ENCODE measurements at regions not wholly inside any gene's neighbourhood (a gene's known extent, or its start where the extent isn't known, plus 50 kb on each side); places are given as distances from the start of the nearest gene placed in this dataset.

DNA sequence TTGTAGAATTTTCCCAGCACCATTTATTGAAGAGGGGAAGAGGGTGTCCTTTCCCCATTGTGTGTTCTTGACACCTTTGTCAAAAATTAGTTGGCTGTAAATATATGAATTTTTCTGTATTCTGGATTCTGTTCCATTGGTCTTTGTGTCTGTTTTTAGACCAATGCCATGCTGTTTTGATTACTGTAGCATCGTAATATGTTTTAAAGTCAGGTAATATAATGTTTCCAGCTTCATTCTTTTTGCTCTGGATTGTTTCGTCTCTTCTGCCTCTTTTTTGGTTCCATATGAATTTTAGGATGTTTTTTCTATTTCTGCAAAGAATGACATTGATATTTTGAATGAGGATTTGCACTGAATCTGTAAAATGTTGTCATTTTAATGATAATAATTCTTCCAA, 331.9 kb upstream of the RGS6 start:
- no peak overlapping the region for H3K27ac ChIP-seq
- no peak overlapping the region for H3K4me3 ChIP-seq
- TF ChIP-seq, protein P1, sequence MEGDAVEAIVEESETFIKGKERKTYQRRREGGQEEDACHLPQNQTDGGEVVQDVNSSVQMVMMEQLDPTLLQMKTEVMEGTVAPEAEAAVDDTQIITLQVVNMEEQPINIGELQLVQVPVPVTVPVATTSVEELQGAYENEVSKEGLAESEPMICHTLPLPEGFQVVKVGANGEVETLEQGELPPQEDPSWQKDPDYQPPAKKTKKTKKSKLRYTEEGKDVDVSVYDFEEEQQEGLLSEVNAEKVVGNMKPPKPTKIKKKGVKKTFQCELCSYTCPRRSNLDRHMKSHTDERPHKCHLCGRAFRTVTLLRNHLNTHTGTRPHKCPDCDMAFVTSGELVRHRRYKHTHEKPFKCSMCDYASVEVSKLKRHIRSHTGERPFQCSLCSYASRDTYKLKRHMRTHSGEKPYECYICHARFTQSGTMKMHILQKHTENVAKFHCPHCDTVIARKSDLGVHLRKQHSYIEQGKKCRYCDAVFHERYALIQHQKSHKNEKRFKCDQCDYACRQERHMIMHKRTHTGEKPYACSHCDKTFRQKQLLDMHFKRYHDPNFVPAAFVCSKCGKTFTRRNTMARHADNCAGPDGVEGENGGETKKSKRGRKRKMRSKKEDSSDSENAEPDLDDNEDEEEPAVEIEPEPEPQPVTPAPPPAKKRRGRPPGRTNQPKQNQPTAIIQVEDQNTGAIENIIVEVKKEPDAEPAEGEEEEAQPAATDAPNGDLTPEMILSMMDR (IDR thresholded peaks at IDR 0.05), result no peak
- no peak for DNase-seq (ENCODE audit: low spot score)

DNA sequence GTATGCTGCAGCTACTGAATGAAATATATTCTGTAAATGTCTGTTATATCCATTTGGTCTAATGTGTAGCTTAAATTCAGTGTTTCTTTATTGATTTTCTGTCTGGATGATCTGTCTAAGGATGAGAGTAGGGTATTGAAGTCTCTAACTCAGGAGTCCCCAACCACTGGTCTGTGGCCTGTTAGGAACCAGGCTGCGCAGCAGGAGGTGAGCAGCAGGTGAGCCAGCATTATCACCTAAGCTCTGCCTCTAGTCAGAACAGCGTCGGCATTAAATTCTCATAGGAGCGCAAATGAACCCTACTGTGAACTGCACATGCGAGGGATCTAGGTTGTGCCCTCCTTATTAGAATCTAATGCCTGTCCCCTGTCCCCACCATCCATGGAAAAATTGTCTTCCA, 329.7 kb upstream of the RGS6 start:
- TF ChIP-seq, protein P1 (IDR thresholded peaks at IDR 0.05), result no peak
- H3K27ac ChIP-seq, result no peak overlapping the region
- no peak for DNase-seq (ENCODE audit: low spot score)
- H3K4me3 ChIP-seq, result no peak overlapping the region

DNA sequence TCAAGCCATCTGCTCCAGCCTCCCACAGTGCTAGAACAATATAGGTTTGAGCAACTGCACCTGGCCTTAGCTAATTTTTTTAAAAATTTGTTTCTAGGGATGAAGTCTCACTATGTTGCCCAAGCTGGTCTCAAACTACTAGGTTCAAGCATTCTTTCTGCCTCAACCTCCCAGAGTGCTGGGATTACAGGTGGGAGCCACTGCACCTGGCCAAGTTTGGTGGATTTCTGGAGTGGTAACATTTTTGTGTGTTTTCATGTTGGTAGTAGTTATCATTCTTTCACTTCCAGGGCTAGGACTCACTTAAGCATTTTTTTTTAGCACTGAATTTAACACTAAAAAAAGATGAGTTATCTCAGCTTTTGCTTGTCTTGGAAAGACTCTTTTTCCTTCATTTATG, 328.0 kb upstream of the RGS6 start:
- Histone ChIP-seq H3K27ac (no peak overlapping the region), H3K4me3 (no peak overlapping the region)
- TF ChIP-seq, protein P1 (IDR thresholded peaks at IDR 0.05), result no peak
- no peak for DNase-seq (ENCODE audit: low spot score)

- no peak for DNase-seq (ENCODE audit: low spot score)
- Histone ChIP-seq H3K27ac (no peak overlapping the region), H3K4me3 (no peak overlapping the region)
- TF ChIP-seq, protein P1 (IDR thresholded peaks at IDR 0.05), result no peak
Observed at GRCh38 chr14:71606064-71606463, 326.2 kb upstream of the RGS6 start.

GRCh38 chr14:71606575-71606974, 325.7 kb upstream of the RGS6 start:
- DNase-seq (ENCODE audit: low spot score), result no peak
- Histone ChIP-seq H3K4me3 (no peak overlapping the region), H3K27ac (no peak overlapping the region)
- TF ChIP-seq, protein P1 (IDR thresholded peaks at IDR 0.05), result no peak

DNA sequence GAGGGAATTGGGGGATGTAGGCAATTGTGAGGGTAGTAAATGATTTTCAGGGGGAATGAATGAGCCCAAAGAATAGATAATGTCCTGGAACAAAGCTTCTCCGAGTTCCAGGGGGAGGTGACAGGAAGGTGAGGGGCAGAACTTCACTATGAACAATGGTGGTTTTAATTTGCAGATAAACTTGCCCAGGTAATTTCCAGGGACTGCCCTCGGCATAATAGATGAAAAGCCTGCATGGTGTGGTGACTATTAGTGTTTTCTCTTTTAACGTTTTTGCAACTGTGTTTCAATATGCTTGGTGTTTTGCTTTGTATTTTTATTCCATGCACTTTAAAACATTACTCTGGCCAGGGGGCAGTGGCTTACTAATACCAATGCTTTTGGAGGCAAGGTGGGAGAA, 325.2 kb upstream of the RGS6 start:
- no peak for DNase-seq (ENCODE audit: low spot score)
- Histone ChIP-seq H3K27ac (no peak overlapping the region), H3K4me3 (no peak overlapping the region)
- TF ChIP-seq, protein P1 (IDR thresholded peaks at IDR 0.05), result no peak

DNA sequence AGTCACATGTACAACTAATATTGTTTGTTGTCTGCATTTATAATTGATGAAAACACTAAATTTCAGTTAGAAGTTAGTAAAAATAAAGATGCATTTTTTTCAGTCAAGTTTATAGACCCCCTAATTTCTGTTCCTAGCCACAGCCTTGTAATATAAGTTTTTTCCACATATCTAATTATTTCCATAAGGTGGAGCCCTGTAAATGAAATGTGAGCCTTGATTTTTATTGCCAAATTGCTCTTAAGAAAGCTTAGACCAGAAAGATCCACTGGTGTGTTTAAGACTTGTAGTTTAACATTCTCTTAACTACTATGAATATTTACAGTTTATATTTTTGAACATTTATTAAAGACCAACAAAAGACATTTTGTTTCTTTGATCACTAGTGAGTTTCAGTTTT, 322.1 kb upstream of the RGS6 start:
- Histone ChIP-seq H3K4me3 (no peak overlapping the region), H3K27ac (no peak overlapping the region)
- DNase-seq (ENCODE audit: low spot score), result no peak
- TF ChIP-seq, protein P1 (IDR thresholded peaks at IDR 0.05), result no peak
